OCI-LY1 (cell line): ENCODE measurements at regions not wholly inside any gene's neighbourhood (a gene's known extent, or its start where the extent isn't known, plus 50 kb on each side); places are given as distances from the start of the nearest gene placed in this dataset.

ENCODE experiments used
- EZH2 ChIP-seq: fragments of 200-600 bp; sonication (generic), shearing (Covaris generic); IDR thresholded peaks from 2 replicates; pipeline ENCODE4 v1.8.0; 2017; ENCODE audit warnings: borderline replicate concordance, mixed run types, mild to moderate bottlenecking, antibody characterized with exemption, low read length, moderate library complexity, mixed read lengths
- TF ChIP-seq, protein P1 (sequence below): fragments of 200-600 bp; sonication (generic), shearing (Covaris generic); IDR thresholded peaks from 2 replicates; pipeline ENCODE4 v1.5.1; 2017; ENCODE audit warnings: mild to moderate bottlenecking, antibody characterized with exemption, low read length, moderate library complexity, mixed read lengths

DNA sequence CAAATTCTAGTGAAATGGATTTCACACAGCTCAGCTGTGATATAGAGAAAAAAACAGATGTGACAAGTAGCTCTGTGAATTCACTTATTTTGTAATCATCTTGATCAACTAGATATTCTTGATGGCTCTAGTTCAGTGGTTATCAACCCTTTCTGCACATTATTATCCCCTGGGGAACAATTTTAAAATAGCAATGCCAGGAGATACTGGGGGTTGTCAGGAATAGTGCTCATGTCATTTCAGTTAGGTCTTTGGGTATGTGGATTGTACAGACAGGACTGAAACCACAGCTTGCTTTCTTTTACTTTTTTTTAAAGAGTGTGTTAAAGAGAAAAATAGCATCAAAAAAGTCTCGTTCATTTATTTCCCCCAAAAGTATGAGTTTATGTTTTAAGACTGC is 269.0 kb upstream of the PDGFD start:
- TF ChIP-seq, protein P1, sequence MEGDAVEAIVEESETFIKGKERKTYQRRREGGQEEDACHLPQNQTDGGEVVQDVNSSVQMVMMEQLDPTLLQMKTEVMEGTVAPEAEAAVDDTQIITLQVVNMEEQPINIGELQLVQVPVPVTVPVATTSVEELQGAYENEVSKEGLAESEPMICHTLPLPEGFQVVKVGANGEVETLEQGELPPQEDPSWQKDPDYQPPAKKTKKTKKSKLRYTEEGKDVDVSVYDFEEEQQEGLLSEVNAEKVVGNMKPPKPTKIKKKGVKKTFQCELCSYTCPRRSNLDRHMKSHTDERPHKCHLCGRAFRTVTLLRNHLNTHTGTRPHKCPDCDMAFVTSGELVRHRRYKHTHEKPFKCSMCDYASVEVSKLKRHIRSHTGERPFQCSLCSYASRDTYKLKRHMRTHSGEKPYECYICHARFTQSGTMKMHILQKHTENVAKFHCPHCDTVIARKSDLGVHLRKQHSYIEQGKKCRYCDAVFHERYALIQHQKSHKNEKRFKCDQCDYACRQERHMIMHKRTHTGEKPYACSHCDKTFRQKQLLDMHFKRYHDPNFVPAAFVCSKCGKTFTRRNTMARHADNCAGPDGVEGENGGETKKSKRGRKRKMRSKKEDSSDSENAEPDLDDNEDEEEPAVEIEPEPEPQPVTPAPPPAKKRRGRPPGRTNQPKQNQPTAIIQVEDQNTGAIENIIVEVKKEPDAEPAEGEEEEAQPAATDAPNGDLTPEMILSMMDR: no peak
- no peak for TF ChIP-seq EZH2
